A673 (cell line): ENCODE measurements at regions not wholly inside any gene's neighbourhood (a gene's known extent, or its start where the extent isn't known, plus 50 kb on each side); places are given as distances from the start of the nearest gene placed in this dataset.

Experiments
- BruUV-seq: library from RNA; stranded (reverse); fragments of 400-500 nt; replicated peaks from 2 replicates; lab custom pipeline; 2021; lab: Mats Ljungman, UMichigan
- CTCF ChIA-PET: fragments of 300-600 bp; sonication (Branson Sonifier 250); formaldehyde crosslinking; loops from one replicate; lab custom pipeline; 2022; ENCODE audit warnings: antibody characterized with exemption; lab: Charles Lee
- POLR2A ChIA-PET: fragments of 300-600 bp; sonication (Branson Sonifier 250); formaldehyde crosslinking; loops from one replicate; lab custom pipeline; 2022; ENCODE audit warnings: antibody characterized with exemption; ENCODE audit not compliant: low non-redundant PET; lab: Charles Lee
- DNase-seq: peaks from one replicate; pipeline ENCODE4 v3.0.0-alpha.2; 2015; ENCODE audit warnings: low spot score
- H3K27ac ChIP-seq: fragments of 200-600 bp; sonication (generic); 2 replicates; pipeline ENCODE4 v1.5.1; 2016; ENCODE audit warnings: mixed run types, low read depth, mild to moderate bottlenecking, mixed read lengths, antibody characterized with exemption, low read length; ENCODE audit not compliant: poor library complexity, severe bottlenecking
- H3K27me3 ChIP-seq: fragments of 200-600 bp; sonication (generic); replicated peaks from 2 replicates; pipeline ENCODE4 v1.6.1; 2017; ENCODE audit warnings: mixed run types, low read depth, mild to moderate bottlenecking, mixed read lengths, antibody characterized with exemption, low read length; ENCODE audit not compliant: insufficient read depth, poor library complexity
- H3K36me3 ChIP-seq: fragments of 200-600 bp; sonication (generic); 2 replicates; pipeline ENCODE4 v1.6.1; 2016; ENCODE audit warnings: mixed run types, mild to moderate bottlenecking, mixed read lengths, antibody characterized with exemption, low read length; ENCODE audit not compliant: insufficient read depth, poor library complexity, severe bottlenecking
- H3K4me1 ChIP-seq: fragments of 200-600 bp; sonication (generic); 2 replicates; pipeline ENCODE4 v1.6.1; 2017; ENCODE audit warnings: mixed run types, mild to moderate bottlenecking, mixed read lengths, antibody characterized with exemption, low read length; ENCODE audit not compliant: insufficient read depth, poor library complexity, severe bottlenecking
- H3K4me3 ChIP-seq: fragments of 200-600 bp; sonication (generic); 2 replicates; pipeline ENCODE4 v1.5.1; 2016; ENCODE audit warnings: low read depth, mixed run types, mild to moderate bottlenecking, mixed read lengths, low read length; ENCODE audit not compliant: poor library complexity, severe bottlenecking
- H3K9me3 ChIP-seq: fragments of 200-600 bp; sonication (generic); 2 replicates; pipeline ENCODE4 v1.6.1; 2016; ENCODE audit warnings: mixed run types, low read depth, mild to moderate bottlenecking, mixed read lengths, antibody characterized with exemption, low read length; ENCODE audit not compliant: poor library complexity, severe bottlenecking
- CTCF ChIP-seq: fragments of 300-800, 200-600 bp; sonication (generic); conservative IDR thresholded peaks from 2 replicates; pipeline ENCODE4 v1.5.1; 2017; ENCODE audit warnings: low read depth, mild to moderate bottlenecking, antibody characterized with exemption, low read length, moderate library complexity, mixed read lengths
- EZH2 ChIP-seq: fragments of 200-600 bp; sonication (generic); IDR thresholded peaks from 2 replicates; pipeline ENCODE4 v1.6.1; 2017; ENCODE audit warnings: borderline replicate concordance, low read depth, mild to moderate bottlenecking, mixed read lengths, antibody characterized with exemption, low read length; ENCODE audit not compliant: poor library complexity, severe bottlenecking
- intact Hi-C: fragments of 100-400 bp; cut with micrococcal nuclease; formaldehyde crosslinking; loops from one replicate; pipeline ENCODE4 v1.10.0; 2022; ENCODE audit not compliant: unreplicated experiment

GRCh38 chr9:135243201-135244190, 156.0 kb downstream of the OLFM1 start:
- no peak for DNase-seq
- POLR2A ChIA-PET = no interaction called here
- intact Hi-C loops = no loop called here
- H3K4me1 ChIP-seq = peaks cover 17% of the 10 kb centered on the region
- no TSS peak for BruUV-seq
- H3K9me3 ChIP-seq = no peaks in the 10 kb centered on the region
- H3K27me3 ChIP-seq = no peaks in the 10 kb centered on the region
- no peak overlapping the region for H3K4me3 ChIP-seq
- CTCF ChIA-PET = no interaction called here
- no peaks in the 10 kb centered on the region for H3K36me3 ChIP-seq
- TF ChIP-seq CTCF (no peak), EZH2 (no peak)
- H3K27ac ChIP-seq = no peak overlapping the region

GRCh38 chr9:135244271-135245221, 157.1 kb downstream of the OLFM1 start:
- DNase-seq = no peak
- peaks cover 17% of the 10 kb centered on the region for H3K4me1 ChIP-seq
- BruUV-seq = no TSS peak
- TF ChIP-seq CTCF = no peak
- no peak for TF ChIP-seq EZH2
- H3K27ac ChIP-seq = no peak overlapping the region
- no peak overlapping the region for H3K4me3 ChIP-seq
- no peaks in the 10 kb centered on the region for H3K9me3 ChIP-seq
- POLR2A ChIA-PET = no interaction called here
- no peaks in the 10 kb centered on the region for H3K36me3 ChIP-seq
- CTCF ChIA-PET = no interaction called here
- intact Hi-C loops = no loop called here
- no peaks in the 10 kb centered on the region for H3K27me3 ChIP-seq

GRCh38 chr9:135245482-135246247, 158.2 kb downstream of the OLFM1 start:
- intact Hi-C loops = no loop called here
- no peak for TF ChIP-seq EZH2
- no peak for TF ChIP-seq CTCF
- Histone ChIP-seq H3K27ac (no peak overlapping the region), H3K27me3 (no peaks in the 10 kb centered on the region), H3K36me3 (no peaks in the 10 kb centered on the region), H3K9me3 (no peaks in the 10 kb centered on the region), H3K4me1 (peaks cover 19% of the 10 kb centered on the region), H3K4me3 (no peak overlapping the region)
- DNase-seq = no peak
- POLR2A ChIA-PET = no interaction called here
- CTCF ChIA-PET = no interaction called here
- BruUV-seq = no TSS peak
